ENCODE measurements at regions not wholly inside any gene's neighbourhood (a gene's known extent, or its start where the extent isn't known, plus 50 kb on each side); places are given as distances from the start of the nearest gene placed in this dataset.

DNA sequence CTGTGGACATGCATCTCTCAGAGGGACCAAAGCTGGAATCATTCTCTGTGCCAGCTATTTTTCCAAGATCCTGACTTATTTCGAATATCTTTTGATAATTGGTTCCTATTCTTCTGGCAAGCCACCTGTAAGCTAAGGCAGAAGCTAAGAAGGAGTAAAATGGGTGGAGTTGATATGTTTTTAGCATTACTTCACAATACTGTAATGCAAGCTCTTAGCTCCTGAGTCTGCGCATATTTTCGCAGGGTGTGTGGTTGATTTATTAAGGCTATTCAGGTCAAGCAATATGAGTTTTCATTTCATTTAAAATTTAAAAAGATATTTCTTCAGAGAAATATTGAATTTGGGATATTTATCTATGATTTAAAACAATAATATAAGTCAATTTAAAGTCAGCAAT, 158.5 kb upstream of the ADAMTS16 start:
- no peak for DNase-seq

DNA sequence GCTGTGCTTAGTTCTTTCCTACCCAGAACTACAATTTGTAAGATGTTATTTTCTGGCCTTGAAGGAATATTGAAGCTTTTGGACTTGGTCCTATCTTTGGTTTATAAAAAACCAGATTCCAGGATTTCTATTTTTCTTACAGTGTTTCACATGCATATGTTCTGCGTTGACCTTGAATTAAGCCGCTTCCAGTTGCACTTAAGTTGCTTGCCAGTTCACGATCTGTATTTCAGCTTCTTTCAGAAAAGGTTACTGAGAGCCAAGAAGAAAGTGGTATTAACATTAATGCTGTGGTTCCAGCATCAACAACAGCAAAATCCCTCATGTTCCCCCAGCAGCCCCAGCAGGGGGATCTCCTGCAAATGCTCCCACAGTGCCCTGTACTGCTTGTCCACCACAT, 156.4 kb upstream of the ADAMTS16 start:
- no peak for DNase-seq

DNA sequence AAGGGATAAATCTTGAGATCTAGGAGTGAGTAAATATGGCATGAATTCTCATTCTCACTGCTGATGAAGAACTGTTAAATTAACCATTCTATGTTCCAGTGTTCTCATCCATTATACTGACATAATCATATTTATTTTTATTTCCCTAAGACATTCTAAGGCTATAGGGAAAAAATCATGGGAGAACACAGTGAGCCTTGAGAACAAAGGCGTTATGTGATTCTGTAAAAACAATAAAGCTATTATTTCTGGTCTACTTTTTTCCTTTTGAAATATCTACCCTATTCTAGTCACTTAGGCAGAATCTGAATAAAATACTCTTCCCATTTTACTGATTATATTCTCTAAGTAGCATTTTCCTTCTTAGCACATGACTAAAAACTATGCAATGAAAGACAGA, 155.7 kb upstream of the ADAMTS16 start:
- no peak for DNase-seq

DNA sequence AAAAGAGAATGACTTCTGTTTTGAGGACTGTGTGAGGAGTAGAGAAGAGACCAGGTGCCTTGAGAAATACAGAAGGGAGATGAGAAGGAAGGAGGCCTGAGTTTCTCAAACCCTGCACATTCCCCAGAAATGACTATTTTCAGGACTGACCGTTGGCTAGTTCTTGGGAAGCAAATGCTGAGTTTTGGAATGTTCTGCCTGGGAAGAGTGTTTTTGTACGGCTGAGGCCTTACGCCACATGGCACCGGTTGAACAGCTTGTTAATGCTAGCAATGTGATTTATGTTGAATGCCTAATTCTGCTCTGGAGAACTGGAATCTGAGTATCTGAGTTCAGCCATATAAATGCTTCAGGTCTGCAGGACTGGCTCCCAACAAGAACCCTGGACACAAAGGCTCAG, 152.7 kb upstream of the ADAMTS16 start:
- DNase-seq = no peak

DNA sequence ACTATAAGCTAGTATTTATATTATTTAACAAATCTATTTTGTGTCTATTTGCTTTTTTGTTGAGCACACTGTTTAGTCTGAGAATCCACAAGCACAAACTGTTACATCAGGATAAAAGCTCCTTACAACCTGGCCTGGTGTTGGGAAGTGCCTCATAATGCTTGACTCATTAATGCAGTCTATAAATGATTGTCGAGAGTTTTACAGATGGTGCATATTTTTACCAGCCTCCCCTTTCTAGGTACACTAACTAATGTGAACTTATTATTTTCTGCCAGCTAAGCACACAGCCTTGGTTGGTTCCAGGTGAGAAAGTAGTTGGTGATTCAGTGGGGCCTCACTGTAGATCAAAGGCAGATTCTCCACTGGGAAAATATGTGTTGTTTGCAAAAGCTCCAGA, 151.0 kb upstream of the ADAMTS16 start:
- DNase-seq = no peak

DNA sequence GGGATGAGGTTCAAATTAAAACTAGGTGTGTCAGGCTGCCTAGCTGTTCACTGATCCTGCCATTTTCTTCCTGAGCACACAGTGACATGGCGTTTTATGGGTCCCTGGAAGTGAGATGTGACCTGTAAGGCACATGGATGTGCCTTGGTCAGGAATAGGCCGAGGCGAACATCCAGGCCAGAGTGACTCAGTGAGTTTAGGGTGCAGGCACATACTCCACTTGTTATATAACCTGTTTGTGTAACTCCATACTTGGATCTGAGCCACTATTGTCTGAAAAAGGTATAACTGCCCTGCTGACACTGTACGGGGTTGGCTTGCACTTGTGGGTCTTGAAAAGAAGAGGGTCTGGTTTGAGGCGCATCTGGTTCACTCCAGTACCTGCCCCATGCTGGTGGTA, 150.1 kb upstream of the ADAMTS16 start:
- DNase-seq = no peak

DNA sequence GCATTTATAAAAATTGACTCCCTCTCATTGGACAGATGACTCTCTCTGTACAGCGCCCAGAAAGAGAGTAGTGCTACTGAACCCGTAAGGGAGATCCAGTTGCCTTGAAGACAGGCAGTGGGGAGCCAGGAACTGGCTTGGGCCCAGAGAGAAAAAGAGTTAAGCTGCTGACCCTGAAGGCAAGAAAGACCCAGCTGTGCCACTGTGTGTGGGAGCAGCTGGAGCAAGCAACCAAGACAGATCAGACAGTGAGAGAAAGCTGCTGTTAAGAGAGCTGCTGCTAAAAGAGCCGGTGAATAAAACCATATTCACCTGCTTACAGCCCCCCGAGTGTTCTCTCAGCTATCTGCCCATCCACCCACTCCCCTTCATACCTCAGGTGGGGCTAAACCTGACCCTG, 149.7 kb upstream of the ADAMTS16 start:
- DNase-seq = no peak

DNA sequence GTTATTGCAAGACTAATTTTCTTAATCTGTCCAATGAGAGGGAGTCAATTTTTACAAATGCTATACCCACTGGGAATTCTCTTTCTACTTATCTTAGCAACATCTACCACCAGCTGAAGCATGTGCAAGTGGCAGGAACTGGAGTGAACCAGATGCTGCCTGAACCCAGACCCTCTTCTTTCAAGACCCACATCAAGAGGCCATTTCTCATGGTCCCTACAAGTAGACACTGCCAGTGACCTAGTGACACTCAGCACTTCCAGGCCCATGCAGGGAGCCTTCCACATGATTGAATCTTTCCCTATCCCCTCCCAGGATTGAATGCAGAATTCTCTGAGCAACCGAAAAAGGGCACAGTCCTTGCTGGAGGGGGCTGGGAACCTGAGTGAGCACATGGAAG, 148.2 kb upstream of the ADAMTS16 start:
- no peak for DNase-seq

DNA sequence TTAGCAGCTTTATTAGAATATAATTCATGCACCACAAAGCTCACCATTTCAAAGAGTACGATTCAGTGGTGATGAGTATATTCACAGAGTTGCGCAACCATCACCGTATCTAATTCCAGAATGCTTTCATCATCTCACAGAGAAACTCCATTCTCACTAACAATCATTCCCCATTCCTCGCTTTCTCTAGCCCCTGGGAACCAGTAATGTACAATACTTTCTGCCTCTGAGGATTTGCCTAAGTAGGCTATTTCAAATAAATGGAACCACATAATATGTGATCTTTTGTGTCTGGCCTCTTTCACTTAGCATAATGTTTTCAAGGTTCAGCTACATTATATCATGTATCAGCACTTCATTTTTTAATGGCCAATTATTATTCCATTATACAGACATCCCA, 145.1 kb upstream of the ADAMTS16 start:
- no peak for DNase-seq

DNA sequence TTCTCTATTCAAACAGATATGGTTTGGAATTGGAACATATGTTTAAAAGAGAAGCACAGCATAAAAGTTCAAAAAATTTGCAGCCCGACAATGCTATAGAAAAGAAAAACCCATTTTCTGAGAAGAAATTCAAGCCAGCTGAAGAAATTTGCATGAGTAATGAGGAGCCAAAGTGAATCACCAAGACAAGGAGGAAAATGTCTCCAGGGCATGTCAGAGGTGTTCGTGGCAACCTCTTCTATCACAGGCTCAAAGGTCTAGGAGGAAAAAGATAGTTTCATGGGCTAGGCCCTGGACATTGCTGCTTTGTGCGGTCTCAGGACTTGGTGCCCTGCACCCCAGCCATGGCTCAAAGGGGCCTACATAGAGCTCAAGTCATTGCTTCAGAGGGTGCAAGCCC, 134.8 kb upstream of the ADAMTS16 start:
- DNase-seq = no peak

DNA sequence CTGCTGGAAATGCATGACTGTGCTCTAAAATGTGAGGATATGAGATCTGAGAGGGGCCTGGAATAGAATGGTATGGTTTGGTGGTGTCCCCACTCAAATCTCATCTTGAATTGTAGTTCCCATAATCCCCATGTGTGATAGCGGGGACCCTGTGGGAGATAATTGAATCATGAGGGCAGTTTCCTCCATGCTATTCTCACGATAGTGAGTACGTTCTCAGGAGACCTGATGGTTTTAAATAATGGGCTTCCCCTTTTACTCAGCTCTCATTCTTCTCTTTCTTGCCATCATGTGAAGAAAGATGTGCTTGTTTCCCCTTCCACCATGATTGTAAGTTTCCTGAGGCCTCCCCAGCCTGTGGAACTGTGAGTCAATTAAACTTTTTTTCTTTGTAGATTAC, 133.6 kb upstream of the ADAMTS16 start:
- DNase-seq = no peak

DNA sequence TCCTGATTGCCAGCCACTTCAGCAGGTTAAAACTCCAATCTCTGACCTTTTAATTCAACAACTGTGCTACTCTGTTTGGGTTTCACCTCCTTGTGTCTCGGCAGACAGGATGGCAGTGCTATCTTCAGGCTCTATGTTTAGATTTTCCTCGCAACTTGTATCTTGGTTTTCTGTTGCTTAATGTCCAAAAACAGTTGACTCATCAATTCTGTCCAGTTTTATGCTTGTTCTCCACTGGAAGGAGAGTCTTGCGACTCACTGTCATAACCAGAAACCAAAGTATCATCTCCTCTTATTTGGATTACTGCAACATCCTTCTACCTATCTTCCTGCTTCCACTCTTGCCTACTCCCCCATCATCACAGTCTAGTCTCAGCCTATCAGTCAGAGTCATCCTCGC, 130.9 kb upstream of the ADAMTS16 start:
- DNase-seq = no peak

DNA sequence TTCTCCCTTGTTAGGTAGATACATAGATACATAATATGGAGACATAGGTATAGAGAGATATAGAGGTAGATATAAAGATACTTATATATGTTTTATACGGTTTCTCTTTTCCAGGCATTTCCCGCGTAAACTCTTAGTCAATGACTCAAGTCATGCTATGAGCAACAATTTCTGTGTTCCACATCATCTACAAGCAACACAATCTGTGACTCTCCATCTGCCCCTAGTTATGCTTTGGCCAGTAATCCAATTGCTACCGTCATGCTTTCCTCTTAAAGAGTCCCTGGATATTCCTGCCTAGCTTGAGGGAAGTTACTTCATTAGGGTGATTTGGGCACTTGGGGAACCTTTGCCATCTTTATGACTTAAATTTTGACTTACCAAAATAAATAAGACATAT, 129.0 kb upstream of the ADAMTS16 start:
- no peak for DNase-seq

DNA sequence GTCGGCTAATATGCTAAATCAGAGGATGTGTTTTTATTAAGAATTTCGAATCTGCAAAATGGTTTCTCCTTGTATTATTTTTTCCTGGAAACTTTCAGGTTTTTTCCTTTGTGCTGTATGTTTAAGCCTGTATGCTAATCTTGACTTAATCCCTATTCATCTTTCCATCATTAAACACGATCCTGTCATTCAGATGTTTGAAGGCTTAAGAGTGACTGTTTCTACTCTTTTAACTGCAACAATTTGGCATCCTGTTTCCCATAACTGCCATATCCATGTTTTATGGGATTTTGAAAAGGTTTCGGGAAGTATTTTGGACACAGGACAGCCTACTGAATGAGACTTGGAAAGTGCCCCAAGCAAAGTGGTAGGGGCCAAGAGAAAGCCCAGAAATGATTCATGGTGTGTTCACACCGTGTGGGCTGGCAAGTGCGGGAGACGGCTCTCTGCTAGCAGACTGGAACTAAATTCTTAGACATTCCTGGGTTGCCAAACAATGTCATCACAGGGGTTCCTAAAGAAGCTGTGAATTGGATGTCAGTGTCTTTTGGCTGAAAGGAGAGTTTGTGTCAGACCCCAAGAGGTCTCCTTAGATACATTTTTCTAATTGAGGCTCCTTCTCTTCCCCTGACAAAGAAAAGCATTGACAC, 125.4 kb upstream of the ADAMTS16 start:
- no peak for DNase-seq

DNA sequence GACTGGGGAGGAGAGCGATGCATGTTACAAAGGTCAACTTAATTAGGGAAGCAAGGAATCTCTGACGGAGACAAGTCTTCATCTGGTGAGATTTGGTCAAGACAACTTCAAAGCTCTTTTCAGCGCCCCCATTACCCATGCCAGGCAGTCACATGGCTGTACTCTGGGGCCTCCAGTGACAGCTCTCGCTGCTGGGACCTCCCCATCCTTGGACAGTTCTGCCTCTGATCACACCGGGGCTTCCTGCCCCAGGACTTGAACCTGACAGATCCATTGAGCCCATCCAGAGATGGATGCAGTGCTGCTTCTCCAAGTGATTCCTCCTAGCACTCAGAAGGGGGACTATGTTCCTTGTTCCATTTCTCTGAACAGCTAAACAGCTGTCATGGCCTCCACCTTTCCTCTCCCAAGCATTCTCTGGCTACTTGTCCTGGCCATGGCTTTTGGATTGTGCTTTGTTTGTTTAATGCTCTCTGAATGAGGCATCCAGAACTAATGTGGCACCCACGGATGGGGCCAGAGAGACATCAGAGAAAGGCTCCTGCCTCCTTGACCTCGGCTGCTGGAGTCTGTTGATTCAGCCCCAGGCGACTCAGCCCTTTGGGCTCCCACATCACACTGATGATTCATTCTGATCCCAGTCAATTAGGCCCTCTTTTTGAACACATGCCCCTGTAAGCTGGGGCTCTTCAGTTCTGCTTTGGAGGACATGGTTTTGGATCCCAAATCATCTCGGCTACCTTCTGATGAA, 122.1 kb upstream of the ADAMTS16 start:
- no peak for DNase-seq

DNA sequence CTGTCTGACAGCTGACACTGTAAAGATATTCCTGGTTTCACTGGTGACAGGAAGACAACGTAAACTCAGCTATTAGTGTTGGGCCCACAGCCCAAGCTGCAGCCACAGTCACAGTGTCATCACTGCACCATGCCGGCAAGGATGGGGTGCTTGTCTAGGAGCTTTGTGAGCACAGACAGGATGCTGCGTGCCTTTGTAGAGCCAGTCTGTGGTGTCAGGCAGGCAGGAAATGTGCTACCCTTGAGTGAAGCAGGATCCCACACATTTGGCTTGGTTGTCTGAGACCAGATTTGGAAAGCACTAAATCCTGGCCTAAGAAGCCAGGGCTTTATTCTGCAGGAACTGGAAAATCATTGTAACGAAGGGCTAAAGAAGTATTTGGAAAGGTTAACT, 121.6 kb upstream of the ADAMTS16 start:
- DNase-seq = no peak

DNA sequence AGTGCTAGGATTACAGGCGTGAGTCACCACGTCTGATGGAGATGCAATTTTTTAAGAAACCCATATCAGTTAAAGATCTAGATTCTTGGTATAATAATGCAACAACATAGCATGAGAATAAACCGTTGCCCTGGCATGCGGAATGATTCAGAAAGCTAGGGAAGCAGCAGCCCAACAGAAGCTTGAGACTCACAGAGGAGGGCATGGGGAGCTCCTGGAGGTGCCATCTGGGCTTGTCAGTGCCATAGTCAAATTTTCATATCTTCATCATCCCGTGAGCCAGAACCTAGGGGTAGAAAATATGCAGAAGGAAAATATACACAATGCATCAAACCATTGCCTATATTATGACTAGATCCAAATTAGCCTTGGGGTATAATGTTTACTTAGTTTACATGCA, 118.7 kb upstream of the ADAMTS16 start:
- no peak for DNase-seq

DNA sequence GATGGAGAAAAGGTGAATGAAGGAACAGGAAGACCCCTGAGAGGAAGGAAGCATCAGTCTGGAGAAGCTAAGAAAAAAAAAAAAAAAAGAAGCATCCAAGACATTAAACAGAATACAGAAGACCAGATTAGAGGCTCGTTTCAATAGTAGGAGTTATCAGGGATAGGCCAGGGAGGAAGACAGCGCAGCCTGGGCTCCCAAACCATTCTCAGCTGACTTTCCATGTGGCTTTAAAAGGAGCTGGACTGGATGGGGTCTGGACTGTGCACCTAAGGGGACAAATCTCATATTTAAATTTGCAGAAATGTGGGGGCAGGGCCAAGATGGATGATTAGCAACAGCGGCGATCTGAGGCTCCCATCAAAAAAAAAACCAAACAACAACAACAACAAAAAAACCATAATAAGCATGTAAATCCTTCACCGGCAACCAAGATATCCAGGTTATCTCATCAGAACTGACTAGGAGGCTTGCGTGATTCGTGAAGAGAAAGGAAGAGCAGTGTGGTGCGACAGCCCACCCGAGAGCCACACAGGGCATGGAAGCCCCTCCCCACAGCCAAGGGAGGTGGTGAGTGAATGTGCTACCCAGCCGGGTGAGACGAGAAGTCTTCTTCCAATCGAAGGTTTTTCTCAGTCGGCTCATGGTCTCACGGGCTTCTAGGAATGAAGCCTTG, 114.9 kb upstream of the ADAMTS16 start:
- DNase-seq = no peak

DNA sequence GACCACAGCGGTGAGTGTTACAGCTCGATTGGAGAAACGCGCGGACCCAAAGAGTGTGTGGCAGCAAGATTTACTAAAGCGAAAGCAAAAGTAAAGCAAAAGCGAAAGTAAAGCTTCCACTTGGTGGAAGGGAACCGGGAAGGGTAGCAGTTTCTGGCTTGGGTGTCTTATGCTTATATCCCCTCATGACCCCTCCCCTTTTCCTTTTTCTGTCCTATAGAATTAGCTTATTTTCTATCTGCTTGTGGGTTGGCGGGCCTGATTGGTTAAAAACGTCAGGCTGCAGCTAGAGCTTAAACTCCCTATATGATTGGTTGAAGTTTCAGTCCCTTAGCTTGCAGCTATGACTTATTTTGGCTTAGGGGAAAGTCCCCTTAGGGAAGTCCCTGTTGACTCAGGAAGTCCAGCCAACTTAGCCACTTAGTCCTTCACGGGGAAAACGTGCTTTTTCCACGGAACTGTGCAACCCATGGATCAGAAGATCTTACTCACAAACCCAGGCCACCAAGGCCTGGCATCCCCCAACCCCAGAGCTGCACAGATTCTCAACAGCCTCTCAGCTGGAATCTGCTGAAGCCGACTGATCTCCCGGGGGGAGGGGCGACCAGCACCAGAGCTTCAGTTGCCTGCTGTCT, 114.2 kb upstream of the ADAMTS16 start:
- peak; percentile 6 for DNase-seq

DNA sequence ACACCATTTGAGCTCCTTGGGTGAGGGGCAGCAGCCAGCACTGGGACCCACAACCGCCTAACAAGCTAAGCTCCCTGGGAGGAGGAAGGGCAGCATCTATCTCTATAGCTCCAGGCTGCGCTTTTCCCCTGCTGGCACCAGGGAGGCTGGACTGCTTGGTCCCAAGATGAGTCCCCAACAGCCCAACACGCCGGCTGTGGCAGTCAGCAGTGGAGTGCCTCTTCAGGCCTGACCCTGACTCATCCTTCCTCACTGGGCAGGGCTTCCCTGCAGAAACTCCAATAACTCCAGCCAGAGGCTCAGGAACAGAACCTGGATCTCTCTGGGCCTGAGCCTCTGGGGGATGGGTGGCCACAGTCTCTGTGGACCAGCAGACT, 113.7 kb upstream of the ADAMTS16 start:
- DNase-seq = no peak

DNA sequence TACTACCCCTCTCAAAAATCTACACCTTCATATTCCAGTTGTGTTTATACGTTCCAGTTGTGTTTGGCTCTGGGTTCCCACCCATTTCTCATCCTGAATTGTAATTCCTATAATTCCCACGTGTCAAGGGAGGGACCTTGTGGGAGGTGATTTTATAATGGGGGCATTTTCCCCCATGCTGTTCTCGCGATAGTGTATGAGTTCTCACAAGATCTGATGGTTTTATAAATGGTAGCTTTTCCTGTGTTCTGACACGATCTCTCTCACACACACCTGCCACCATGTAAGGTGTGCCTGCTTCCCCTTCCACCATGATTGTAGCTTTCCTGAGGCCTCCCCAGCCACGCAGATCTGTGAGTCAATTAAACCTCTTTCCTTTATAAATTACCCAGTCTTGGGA, 108.5 kb upstream of the ADAMTS16 start:
- DNase-seq = no peak

DNA sequence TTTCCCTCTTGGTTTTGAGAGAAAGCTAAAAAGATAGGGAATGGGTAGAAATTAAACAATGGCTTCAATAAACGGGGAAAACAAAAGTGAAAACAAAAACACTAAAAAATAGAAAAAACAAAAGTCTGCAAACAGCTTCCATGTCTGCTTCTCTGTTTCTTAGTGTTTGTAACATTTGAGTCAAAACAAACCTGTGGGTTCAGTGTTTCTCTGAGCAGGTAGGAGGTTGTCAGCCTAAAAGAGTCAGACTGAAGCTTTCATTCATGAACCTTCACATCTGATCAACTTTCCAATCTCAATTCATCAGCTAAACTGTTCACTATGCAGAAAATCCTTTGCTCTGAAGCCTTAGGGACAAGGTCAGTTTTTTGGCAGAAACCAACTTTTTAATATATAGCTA, 102.5 kb upstream of the ADAMTS16 start:
- no peak for DNase-seq

DNA sequence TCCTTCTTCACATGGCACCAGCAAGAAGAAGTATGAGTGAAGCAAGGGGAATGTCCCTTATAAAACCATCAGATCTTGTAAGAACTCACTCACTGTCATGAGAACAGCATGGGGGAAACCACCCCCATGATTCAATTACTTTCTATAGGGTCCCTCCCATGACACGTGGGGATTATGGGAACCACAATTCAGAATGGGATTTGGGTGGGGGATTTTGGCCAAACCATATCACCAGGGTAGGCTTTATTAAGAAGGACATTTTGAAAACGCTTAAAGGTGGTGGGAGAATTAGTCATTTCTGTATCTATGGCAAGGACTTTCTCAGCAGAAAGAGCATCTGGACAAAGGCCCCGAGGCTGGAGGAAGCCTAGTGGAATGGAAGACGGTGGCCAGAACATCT, 100.2 kb upstream of the ADAMTS16 start:
- no peak for DNase-seq

DNA sequence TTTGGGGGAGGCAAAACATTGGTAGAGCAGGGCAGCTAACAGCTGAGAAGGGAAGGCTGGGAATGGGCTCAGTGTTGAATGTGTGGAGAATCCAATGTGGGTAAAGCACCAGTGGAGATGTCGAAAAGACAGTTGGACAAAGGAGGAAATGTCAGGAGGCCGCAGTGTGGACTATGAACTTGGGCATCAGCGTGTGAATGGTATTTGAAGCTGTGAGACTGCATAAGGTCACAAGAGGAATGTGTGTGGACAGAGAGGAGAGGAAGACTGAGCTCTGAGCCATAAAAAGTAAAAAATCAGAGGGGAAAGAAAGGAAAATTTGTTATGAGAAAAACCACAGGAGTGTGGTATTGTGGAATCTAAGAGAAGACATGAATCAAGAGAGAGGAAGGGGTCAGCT, 99.4 kb upstream of the ADAMTS16 start:
- DNase-seq = no peak
